HepG2 (cell line): ENCODE measurements at regions not wholly inside any gene's neighbourhood (a gene's known extent, or its start where the extent isn't known, plus 50 kb on each side); places are given as distances from the start of the nearest gene placed in this dataset.

Experiments used
- ATF6 ChIP-seq: sonication (generic); formaldehyde crosslinking; conservative IDR thresholded peaks from 2 replicates; pipeline ENCODE4 v1.4.0; 2020; ENCODE audit warnings: missing genetic modification reagents
- ATF7 ChIP-seq, 2 experiments: fragments of 450-650 bp in 1 of 2; sonication (generic) in 1 of 2; formaldehyde crosslinking in 1 of 2; IDR thresholded peaks; 2 replicates each; pipeline versions ENCODE4 v1.4.0 to v1.6.1; 2016 to 2020; ENCODE audit warnings: antibody characterized with exemption in 1 of 2, mild to moderate bottlenecking in 1 of 2, missing genetic modification reagents in 1 of 2
- CTCF ChIP-seq: sonication (generic); formaldehyde crosslinking; IDR thresholded peaks from 2 replicates; pipeline ENCODE4 v1.5.0; 2020; ENCODE audit warnings: mild to moderate bottlenecking, missing genetic modification reagents, moderate library complexity
- ELF1 ChIP-seq: sonication (generic); formaldehyde crosslinking; IDR thresholded peaks from 2 replicates; pipeline ENCODE4 v1.4.0; 2020; ENCODE audit warnings: missing genetic modification reagents
- IKZF5 ChIP-seq: IDR thresholded peaks from 2 replicates; pipeline ENCODE4 v1.6.1; 2018; ENCODE audit warnings: missing genetic modification reagents, mild to moderate bottlenecking, missing compliant biosample characterization
- REST ChIP-seq, 2 experiments: IDR thresholded peaks; 2 replicates each; pipeline ENCODE4 v1.6.1; 2011 to 2012; ENCODE audit warnings: low read length in 2 of 2, borderline replicate concordance in 1 of 2, low read depth in 1 of 2, mild to moderate bottlenecking in 1 of 2, moderate library complexity in 1 of 2
- RFX5 ChIP-seq: IDR thresholded peaks from 2 replicates; pipeline ENCODE4 v1.6.1; 2011; ENCODE audit warnings: low read depth, low read length, improper control_type of control experiment
- SP1 ChIP-seq, 2 experiments: fragments of 450-650 bp in 1 of 2; sonication (generic) in 1 of 2; formaldehyde crosslinking in 1 of 2; IDR thresholded peaks; 2 replicates each; pipeline versions ENCODE4 v1.4.0 to v1.6.1; 2016 to 2020; ENCODE audit warnings: missing genetic modification reagents in 1 of 2
- ZBTB3 ChIP-seq: sonication (generic); formaldehyde crosslinking; IDR thresholded peaks from 2 replicates; pipeline ENCODE4 v1.4.0; 2020; ENCODE audit warnings: low read depth, mild to moderate bottlenecking, moderate library complexity, missing genetic modification reagents, borderline replicate concordance

- TF ChIP-seq REST (IDR thresholded peaks at IDR 0.05; ENCODE audit: borderline replicate concordance in 1 of 2, low read depth in 1 of 2, low read length in 2 of 2) (no peak), CTCF (CRISPR knock-in tag) (no peak), SP1 (IDR thresholded peaks at IDR 0.05) (no peak), SP1 (CRISPR knock-in tag; IDR thresholded peaks at IDR 0.05) (no peak), ZBTB3 (no peak), RFX5 (no peak), IKZF5 (CRISPR knock-in tag) (no peak), ATF7 (IDR thresholded peaks at IDR 0.05) (no peak), ATF7 (CRISPR knock-in tag; IDR thresholded peaks at IDR 0.05) (no peak), ELF1 (CRISPR knock-in tag) (no peak), ATF6 (CRISPR knock-in tag) (no peak)
Measured at GRCh38 chr12:111155020-111155419, 213.9 kb downstream of the PHETA1 start.
